Gastroesophageal sphincter (tissue), 4 donors: ENCODE measurements at regions not wholly inside any gene's neighbourhood (a gene's known extent, or its start where the extent isn't known, plus 50 kb on each side); places are given as distances from the start of the nearest gene placed in this dataset.

Experiments used
- ATAC-seq: fragments of 150-250 bp; one replicate; pipeline ENCODE4 v1.9.1; 2016; ENCODE audit warnings: mild to moderate bottlenecking, moderate library complexity
- H3K27ac ChIP-seq, 4 donors: fragments of 200-600 bp; sonication (generic) in 3 of 4; 1 replicate in 3 of 4; 2 replicates in 1 of 4; pipeline ENCODE4 v1.5.1; 2016 to 2019
- H3K27me3 ChIP-seq: fragments of 200-600 bp; sonication (generic); one replicate; pipeline ENCODE4 v1.5.1; 2019
- H3K36me3 ChIP-seq, 2 donors: fragments of 200-600 bp; sonication (generic); one replicate each; pipeline ENCODE4 v1.5.1; 2019; ENCODE audit warnings: control low read depth in 1 of 2
- H3K4me1 ChIP-seq, 3 donors: fragments of 200-600 bp; sonication (generic); 1 replicate in 2 of 3; 2 replicates in 1 of 3; pipeline ENCODE4 v1.5.1; 2016 to 2019; ENCODE audit warnings: control low read depth in 2 of 3
- H3K4me3 ChIP-seq, 2 donors: fragments of 200-600 bp; sonication (generic); one replicate each; pipeline ENCODE4 v1.5.1; 2019; ENCODE audit warnings: mild to moderate bottlenecking in 1 of 2, moderate library complexity in 1 of 2
- H3K9me3 ChIP-seq, 3 donors: fragments of 200-600 bp; sonication (generic); one replicate each; pipeline ENCODE4 v1.5.1; 2017 to 2019; ENCODE audit warnings: control low read depth in 2 of 3
- CTCF ChIP-seq, 4 experiments: fragments of 200-600 bp in 2 of 4; fragments of 450-650 bp in 2 of 4; sonication (generic) in 1 of 4; IDR thresholded peaks; one replicate each; pipeline ENCODE4 v1.5.1; 2017 to 2019; ENCODE audit warnings: antibody characterized with exemption in 4 of 4, mild to moderate bottlenecking in 2 of 4, moderate library complexity in 2 of 4
- EP300 ChIP-seq: sonication (generic); formaldehyde crosslinking; IDR thresholded peaks from one replicate; pipeline ENCODE4 v1.6.1; 2017; ENCODE audit warnings: antibody characterized with exemption, mild to moderate bottlenecking
- POLR2A ChIP-seq, 2 donors: fragments of 450-650 bp; IDR thresholded peaks; one replicate each; pipeline ENCODE4 v1.6.1; 2017; ENCODE audit warnings: antibody characterized with exemption in 2 of 2, mild to moderate bottlenecking in 2 of 2, moderate library complexity in 1 of 2
- POLR2AphosphoS5 ChIP-seq: sonication (generic); formaldehyde crosslinking; IDR thresholded peaks from one replicate; pipeline ENCODE4 v1.6.1; 2017; ENCODE audit warnings: antibody characterized with exemption
- WGBS, 2 donors: methylation state at CpG; one replicate each; pipeline ENCODE4 v1.1.5; 2018; ENCODE audit warnings: low coverage in 1 of 2; 5-methylcytosine and 5-hydroxymethylcytosine counted together

GRCh38 chr1:73411479-73411878 lies 786.5 kb downstream of the LRRIQ3 start:
- Histone ChIP-seq H3K4me3 (no peak overlapping the region), H3K36me3 (no peaks in the 10 kb centered on the region), H3K27ac (no peak overlapping the region), H3K27me3 (no peaks in the 10 kb centered on the region), H3K9me3 (no peaks in the 10 kb centered on the region), H3K4me1 (no peaks in the 10 kb centered on the region)
- no peak for ATAC-seq
- no peak for TF ChIP-seq POLR2AphosphoS5
- TF ChIP-seq CTCF (IDR thresholded peaks at IDR 0.05): no peak
- no peak for TF ChIP-seq POLR2A (IDR thresholded peaks at IDR 0.05)
- TF ChIP-seq EP300: no peak
- 59 to 60% methylated on average over 3 of the region's 3 CpGs for WGBS, 2 donors

- ATAC-seq: no peak
- WGBS, 2 donors: 83 to 94% methylated on average over 1 to 2 of the region's 2 CpGs
- H3K36me3 ChIP-seq: no peaks in the 10 kb centered on the region
- TF ChIP-seq EP300 (no peak), CTCF (IDR thresholded peaks at IDR 0.05) (no peak), POLR2AphosphoS5 (no peak), POLR2A (IDR thresholded peaks at IDR 0.05) (no peak)
- no peaks in the 10 kb centered on the region for H3K27me3 ChIP-seq
- H3K27ac ChIP-seq: no peak overlapping the region
- no peak overlapping the region for H3K4me3 ChIP-seq
- no peaks in the 10 kb centered on the region for H3K4me1 ChIP-seq
- H3K9me3 ChIP-seq: no peaks in the 10 kb centered on the region
These were observed 796.3 kb downstream of the LRRIQ3 start for GRCh38 chr1:73401666-73402065.

- no peak overlapping the region for H3K4me3 ChIP-seq
- no peaks in the 10 kb centered on the region for H3K36me3 ChIP-seq
- WGBS, 2 donors: 69 to 80% methylated on average over 3 of the region's 3 CpGs
- no peak for ATAC-seq
- no peak for TF ChIP-seq POLR2AphosphoS5
- TF ChIP-seq POLR2A (IDR thresholded peaks at IDR 0.05): no peak
- no peak for TF ChIP-seq EP300
- no peak for TF ChIP-seq CTCF (IDR thresholded peaks at IDR 0.05)
- no peaks in the 10 kb centered on the region for H3K9me3 ChIP-seq
- H3K27me3 ChIP-seq: no peaks in the 10 kb centered on the region
- H3K27ac ChIP-seq: no peak overlapping the region
- H3K4me1 ChIP-seq: no peaks in the 10 kb centered on the region
These were observed 815.0 kb downstream of the LRRIQ3 start for GRCh38 chr1:73382966-73383365.

GRCh38 chr1:73366734-73367413 lies 831.1 kb downstream of the LRRIQ3 start:
- no peaks in the 10 kb centered on the region for H3K36me3 ChIP-seq
- H3K4me3 ChIP-seq: no peak overlapping the region
- ATAC-seq: no peak
- TF ChIP-seq CTCF (IDR thresholded peaks at IDR 0.05) (no peak), POLR2A (IDR thresholded peaks at IDR 0.05) (no peak), POLR2AphosphoS5 (no peak), EP300 (no peak)
- 74 to 86% methylated on average over 5 of the region's 5 CpGs for WGBS, 2 donors
- H3K9me3 ChIP-seq: no peaks in the 10 kb centered on the region
- H3K27me3 ChIP-seq: no peaks in the 10 kb centered on the region
- H3K27ac ChIP-seq: no peak overlapping the region
- H3K4me1 ChIP-seq: no peaks in the 10 kb centered on the region

GRCh38 chr1:73359001-73359400 lies 839.0 kb downstream of the LRRIQ3 start:
- TF ChIP-seq EP300: no peak
- TF ChIP-seq POLR2AphosphoS5: no peak
- TF ChIP-seq CTCF (IDR thresholded peaks at IDR 0.05): no peak
- TF ChIP-seq POLR2A (IDR thresholded peaks at IDR 0.05): no peak
- ATAC-seq: no peak

More at GRCh38 chr1:73359001-73359400, 839.0 kb downstream of the LRRIQ3 start:
- Histone ChIP-seq H3K27me3 (no peaks in the 10 kb centered on the region), H3K9me3 (no peaks in the 10 kb centered on the region), H3K36me3 (no peaks in the 10 kb centered on the region), H3K4me1 (no peaks in the 10 kb centered on the region), H3K4me3 (no peak overlapping the region), H3K27ac (no peak overlapping the region)
- 53 to 79% methylated on average over 3 of the region's 3 CpGs for WGBS, 2 donors
